ENCODE measurements at regions not wholly inside any gene's neighbourhood (a gene's known extent, or its start where the extent isn't known, plus 50 kb on each side); places are given as distances from the start of the nearest gene placed in this dataset.
A peak's percentile ranks its signal among the peaks of the same experiment; 100 is the strongest.
"Not testable (repeated sequence)": the region's sequence is repeated elsewhere in the genome, so short reads cannot be mapped to it uniquely, and the experiment has no call there.

DNA sequence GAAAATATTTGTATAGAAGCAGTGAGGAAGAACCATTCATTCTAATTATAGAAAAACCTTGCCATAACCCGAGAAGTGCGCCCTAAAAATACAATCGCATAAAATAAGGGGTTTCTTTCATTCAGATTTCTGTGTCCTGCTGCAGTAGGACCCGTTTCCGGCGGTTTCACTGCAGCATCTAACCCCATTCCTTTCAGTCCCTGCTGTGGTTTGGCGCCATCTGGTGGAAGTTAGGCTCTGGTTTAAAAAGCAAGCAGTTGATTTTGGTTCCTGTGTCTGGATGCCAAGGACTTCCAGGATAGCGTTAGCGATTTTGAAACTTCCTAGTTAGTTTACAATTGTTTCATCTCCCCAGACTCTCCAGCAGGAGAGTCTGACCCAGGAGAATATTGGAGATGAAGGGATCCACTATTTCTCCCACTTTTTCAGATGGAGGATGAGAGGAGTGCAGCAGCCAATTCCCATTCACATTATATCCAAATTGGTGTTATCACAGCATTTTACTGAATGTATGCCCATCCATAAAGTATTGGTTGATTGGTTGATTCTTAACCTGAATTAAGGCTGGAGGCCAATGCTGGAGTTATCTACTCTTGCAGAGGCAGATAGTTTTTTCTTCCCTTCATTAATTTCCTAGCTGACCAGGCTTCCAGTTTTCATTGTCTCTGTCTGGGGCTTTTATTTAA lies 128.8 kb upstream of the CACNA2D1 start:
- TF ChIP-seq RAD21 (conservative IDR thresholded peaks at IDR 0.05) (peak; percentile 95), TAF1 (IDR thresholded peaks at IDR 0.05; ENCODE audit: low read depth) (no peak), MXI1 (conservative IDR thresholded peaks at IDR 0.05; ENCODE audit: poor library complexity, severe bottlenecking) (no peak), POLR2AphosphoS5 (IDR thresholded peaks at IDR 0.05) (no peak), SMC3 (conservative IDR thresholded peaks at IDR 0.05; ENCODE audit: poor library complexity) (peak; percentile 97), EP300 (conservative IDR thresholded peaks at IDR 0.05; ENCODE audit: poor library complexity, severe bottlenecking) (no peak), EZH2 (IDR thresholded peaks at IDR 0.05; ENCODE audit: borderline replicate concordance, insufficient read depth, low read length, poor library complexity, severe bottlenecking) (no peak)
- TF ChIP-seq, protein P1, sequence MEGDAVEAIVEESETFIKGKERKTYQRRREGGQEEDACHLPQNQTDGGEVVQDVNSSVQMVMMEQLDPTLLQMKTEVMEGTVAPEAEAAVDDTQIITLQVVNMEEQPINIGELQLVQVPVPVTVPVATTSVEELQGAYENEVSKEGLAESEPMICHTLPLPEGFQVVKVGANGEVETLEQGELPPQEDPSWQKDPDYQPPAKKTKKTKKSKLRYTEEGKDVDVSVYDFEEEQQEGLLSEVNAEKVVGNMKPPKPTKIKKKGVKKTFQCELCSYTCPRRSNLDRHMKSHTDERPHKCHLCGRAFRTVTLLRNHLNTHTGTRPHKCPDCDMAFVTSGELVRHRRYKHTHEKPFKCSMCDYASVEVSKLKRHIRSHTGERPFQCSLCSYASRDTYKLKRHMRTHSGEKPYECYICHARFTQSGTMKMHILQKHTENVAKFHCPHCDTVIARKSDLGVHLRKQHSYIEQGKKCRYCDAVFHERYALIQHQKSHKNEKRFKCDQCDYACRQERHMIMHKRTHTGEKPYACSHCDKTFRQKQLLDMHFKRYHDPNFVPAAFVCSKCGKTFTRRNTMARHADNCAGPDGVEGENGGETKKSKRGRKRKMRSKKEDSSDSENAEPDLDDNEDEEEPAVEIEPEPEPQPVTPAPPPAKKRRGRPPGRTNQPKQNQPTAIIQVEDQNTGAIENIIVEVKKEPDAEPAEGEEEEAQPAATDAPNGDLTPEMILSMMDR (IDR thresholded peaks at IDR 0.05; ENCODE audit: poor library complexity, severe bottlenecking) = peak; percentile 92
- TF ChIP-seq, protein P2, sequence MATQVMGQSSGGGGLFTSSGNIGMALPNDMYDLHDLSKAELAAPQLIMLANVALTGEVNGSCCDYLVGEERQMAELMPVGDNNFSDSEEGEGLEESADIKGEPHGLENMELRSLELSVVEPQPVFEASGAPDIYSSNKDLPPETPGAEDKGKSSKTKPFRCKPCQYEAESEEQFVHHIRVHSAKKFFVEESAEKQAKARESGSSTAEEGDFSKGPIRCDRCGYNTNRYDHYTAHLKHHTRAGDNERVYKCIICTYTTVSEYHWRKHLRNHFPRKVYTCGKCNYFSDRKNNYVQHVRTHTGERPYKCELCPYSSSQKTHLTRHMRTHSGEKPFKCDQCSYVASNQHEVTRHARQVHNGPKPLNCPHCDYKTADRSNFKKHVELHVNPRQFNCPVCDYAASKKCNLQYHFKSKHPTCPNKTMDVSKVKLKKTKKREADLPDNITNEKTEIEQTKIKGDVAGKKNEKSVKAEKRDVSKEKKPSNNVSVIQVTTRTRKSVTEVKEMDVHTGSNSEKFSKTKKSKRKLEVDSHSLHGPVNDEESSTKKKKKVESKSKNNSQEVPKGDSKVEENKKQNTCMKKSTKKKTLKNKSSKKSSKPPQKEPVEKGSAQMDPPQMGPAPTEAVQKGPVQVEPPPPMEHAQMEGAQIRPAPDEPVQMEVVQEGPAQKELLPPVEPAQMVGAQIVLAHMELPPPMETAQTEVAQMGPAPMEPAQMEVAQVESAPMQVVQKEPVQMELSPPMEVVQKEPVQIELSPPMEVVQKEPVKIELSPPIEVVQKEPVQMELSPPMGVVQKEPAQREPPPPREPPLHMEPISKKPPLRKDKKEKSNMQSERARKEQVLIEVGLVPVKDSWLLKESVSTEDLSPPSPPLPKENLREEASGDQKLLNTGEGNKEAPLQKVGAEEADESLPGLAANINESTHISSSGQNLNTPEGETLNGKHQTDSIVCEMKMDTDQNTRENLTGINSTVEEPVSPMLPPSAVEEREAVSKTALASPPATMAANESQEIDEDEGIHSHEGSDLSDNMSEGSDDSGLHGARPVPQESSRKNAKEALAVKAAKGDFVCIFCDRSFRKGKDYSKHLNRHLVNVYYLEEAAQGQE (IDR thresholded peaks at IDR 0.05; ENCODE audit: borderline replicate concordance) = no peak
- H3K4me3 ChIP-seq (ENCODE audit: low read length) = no peak overlapping the region
- H3K79me2 ChIP-seq (replicated peaks; ENCODE audit: insufficient read depth, low read length) = no peaks in the 10 kb centered on the region
- H3K4me2 ChIP-seq (ENCODE audit: low read length) = no peak overlapping the region
- no peak overlapping the region for H3K9ac ChIP-seq (ENCODE audit: low read length)
- H3K27ac ChIP-seq (ENCODE audit: low read length) = no peak overlapping the region
- no peaks in the 10 kb centered on the region for H3K9me2 ChIP-seq (ENCODE audit: insufficient read depth, low read length)
- no peak overlapping the region for H2AFZ ChIP-seq (ENCODE audit: low read depth, low read length)
- no peaks in the 10 kb centered on the region for H3K36me3 ChIP-seq (ENCODE audit: insufficient read depth, low read length)
- H3K9me3 ChIP-seq (ENCODE audit: low read length) = no peaks in the 10 kb centered on the region
- no peaks in the 10 kb centered on the region for H4K20me1 ChIP-seq (ENCODE audit: insufficient read depth)
- no peaks in the 10 kb centered on the region for H3K27me3 ChIP-seq (ENCODE audit: insufficient read depth, low read depth, low read length)
- H3F3A ChIP-seq (ENCODE audit: insufficient read depth, low read length, poor library complexity, severe bottlenecking) = no peaks in the 10 kb centered on the region

DNA sequence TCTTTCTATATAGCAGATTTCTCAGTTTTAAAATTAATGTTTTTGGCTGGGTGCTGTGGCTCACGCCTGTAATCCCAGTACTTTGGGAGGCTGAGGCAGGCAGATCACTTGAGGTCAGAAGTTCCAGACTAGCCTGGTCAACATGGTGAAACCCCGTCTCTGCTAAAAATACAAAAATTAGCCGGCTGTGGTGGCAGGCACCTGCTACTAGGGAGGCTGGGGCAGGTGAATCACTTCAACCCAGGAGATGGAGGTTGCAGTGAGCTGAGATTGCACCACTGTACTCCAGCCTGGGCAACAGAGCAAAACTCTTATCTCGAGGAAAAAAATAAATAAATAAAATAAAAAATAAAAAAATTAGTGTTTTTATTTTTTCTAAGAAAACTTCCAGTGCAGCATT lies 127.5 kb upstream of the CACNA2D1 start:
- H3K9me2 ChIP-seq (ENCODE audit: insufficient read depth, low read length); H3K27ac ChIP-seq (ENCODE audit: low read length); H3K36me3 ChIP-seq (ENCODE audit: insufficient read depth, low read length); H4K20me1 ChIP-seq (ENCODE audit: insufficient read depth); H3K79me2 ChIP-seq (replicated peaks; ENCODE audit: insufficient read depth, low read length); H2AFZ ChIP-seq (ENCODE audit: low read depth, low read length); H3F3A ChIP-seq (ENCODE audit: insufficient read depth, low read length, poor library complexity, severe bottlenecking); H3K4me2 ChIP-seq (ENCODE audit: low read length); H3K9ac ChIP-seq (ENCODE audit: low read length); H3K9me3 ChIP-seq (ENCODE audit: low read length); H3K27me3 ChIP-seq (ENCODE audit: insufficient read depth, low read depth, low read length); H3K4me3 ChIP-seq (ENCODE audit: low read length): not testable (repeated sequence)

All from neural cell (in vitro differentiated cells).